HCT116 (cell line): ENCODE measurements at regions not wholly inside any gene's neighbourhood (a gene's known extent, or its start where the extent isn't known, plus 50 kb on each side); places are given as distances from the start of the nearest gene placed in this dataset.

Experiments used
- ATAC-seq: fragments of 200-7000 bp; cut with Tn5 transposase; 2 replicates; pipeline ENCODE4 v1.9.1; 2020; ENCODE audit warnings: mild to moderate bottlenecking, moderate library complexity
- BruUV-seq: library from RNA; stranded (reverse); fragments of 400-500 nt; replicated peaks from 2 replicates; lab custom pipeline; 2021; lab: Mats Ljungman, UMichigan
- CTCF ChIA-PET: fragments of 300-600 bp; sonication (Branson Sonifier 250); formaldehyde crosslinking; loops from one replicate; lab custom pipeline; 2021; ENCODE audit warnings: antibody characterized with exemption; lab: Charles Lee
- POLR2A ChIA-PET: fragments of 300-600, 350-600 bp; sonication (Branson Sonifier 250); formaldehyde crosslinking; loops from one replicate; lab custom pipeline; 2021; ENCODE audit warnings: antibody characterized with exemption; lab: Charles Lee
- RAD21 ChIA-PET, 2 experiments: fragments of 300-600 bp; sonication (Branson Sonifier 250); formaldehyde crosslinking; loops; one replicate each; lab custom pipeline; 2023; ENCODE audit warnings: low total read pairs in 2 of 2; ENCODE audit not compliant: uncharacterized antibody in 2 of 2, unreplicated experiment in 2 of 2, low non-redundant PET in 1 of 2; lab: Charles Lee
- DNase-seq: peaks from one replicate; pipeline ENCODE4 v3.0.0-alpha.2; 2010; ENCODE audit warnings: low read depth, low spot score
- H2AFZ ChIP-seq: fragments of 200-600 bp; shearing (Covaris generic), sonication (generic); 2 replicates; pipeline ENCODE4 v1.6.1; 2017; ENCODE audit warnings: low read depth, mixed run types, mixed read lengths, antibody characterized with exemption, low read length; ENCODE audit not compliant: poor library complexity, severe bottlenecking
- H3K27ac ChIP-seq: 2 replicates; pipeline ENCODE4 v1.5.1; 2012; ENCODE audit warnings: low read depth, low read length
- H3K27me3 ChIP-seq: fragments of 200-600 bp; sonication (generic); 2 replicates; pipeline ENCODE4 v1.6.1; 2016; ENCODE audit warnings: mixed run types, low read length, mixed read lengths; ENCODE audit not compliant: insufficient read depth
- H3K36me3 ChIP-seq, 2 experiments: fragments of 200-500 bp in 1 of 2; fragments of 200-600 bp in 1 of 2; sonication (Bioruptor generic) in 1 of 2; sonication (generic) in 1 of 2; 2 replicates each; pipeline versions ENCODE4 v1.5.1 to v1.6.1; 2014 to 2016; ENCODE audit warnings: low read length in 2 of 2, inconsistent platforms in 1 of 2, mixed read lengths in 1 of 2, mixed run types in 1 of 2; ENCODE audit not compliant: insufficient read depth in 2 of 2, control insufficient read depth in 1 of 2
- H3K4me1 ChIP-seq, 2 experiments: fragments of 200-600 bp in 1 of 2; sonication (generic) in 1 of 2; 2 replicates each; pipeline versions ENCODE4 v1.5.1 to v1.6.1; 2012 to 2017; ENCODE audit warnings: low read length in 2 of 2, inconsistent platforms in 1 of 2, mild to moderate bottlenecking in 1 of 2, mixed read lengths in 1 of 2, mixed run types in 1 of 2, moderate library complexity in 1 of 2; ENCODE audit not compliant: insufficient read depth in 2 of 2, control insufficient read depth in 1 of 2
- H3K4me2 ChIP-seq: fragments of 200-600 bp; sonication (generic); 2 replicates; pipeline ENCODE4 v1.6.1; 2017; ENCODE audit warnings: mixed run types, low read length, mixed read lengths
- H3K4me3 ChIP-seq, 2 experiments: fragments of 200-600 bp in 1 of 2; sonication (generic) in 1 of 2; replicated peaks in 1 of 2; 2 replicates each; pipeline ENCODE4 v1.5.1; 2011 to 2016; ENCODE audit warnings: low read length in 2 of 2, control low read depth in 1 of 2, low read depth in 1 of 2, mild to moderate bottlenecking in 1 of 2, mixed read lengths in 1 of 2, mixed run types in 1 of 2
- H3K79me2 ChIP-seq: fragments of 200-600 bp; sonication (generic); 2 replicates; pipeline ENCODE4 v1.6.1; 2017; ENCODE audit warnings: mild to moderate bottlenecking, mixed run types, low read length, moderate library complexity, mixed read lengths; ENCODE audit not compliant: insufficient read depth
- H3K9ac ChIP-seq: fragments of 200-600 bp; sonication (generic); 2 replicates; pipeline ENCODE4 v1.6.1; 2016; ENCODE audit warnings: low read length, mixed read lengths
- H3K9me2 ChIP-seq: fragments of 200-600 bp; sonication (generic), shearing (Covaris generic); 2 replicates; pipeline ENCODE4 v1.6.1; 2017; ENCODE audit warnings: mixed run types, mild to moderate bottlenecking, moderate library complexity; ENCODE audit not compliant: insufficient read depth
- H3K9me3 ChIP-seq, 2 experiments: fragments of 200-500 bp in 1 of 2; fragments of 200-600 bp in 1 of 2; sonication (Bioruptor generic) in 1 of 2; sonication (generic) in 1 of 2; 2 replicates each; pipeline ENCODE4 v1.6.1; 2014 to 2017; ENCODE audit warnings: low read length in 2 of 2, mixed read lengths in 2 of 2, inconsistent platforms in 1 of 2, low read depth in 1 of 2, mild to moderate bottlenecking in 1 of 2, mixed run types in 1 of 2, moderate library complexity in 1 of 2; ENCODE audit not compliant: control insufficient read depth in 1 of 2, insufficient read depth in 1 of 2
- H4K20me1 ChIP-seq: fragments of 200-600 bp; sonication (generic), shearing (Covaris generic); 2 replicates; pipeline ENCODE4 v1.6.1; 2017; ENCODE audit warnings: mixed run types, mild to moderate bottlenecking, moderate library complexity; ENCODE audit not compliant: insufficient read depth
- CBX3 ChIP-seq: IDR thresholded peaks from 2 replicates; pipeline ENCODE4 v1.6.1; 2012; ENCODE audit warnings: low read depth
- CEBPB ChIP-seq: IDR thresholded peaks from 2 replicates; pipeline ENCODE4 v1.6.1; 2012; ENCODE audit warnings: low read depth
- EGR1 ChIP-seq: IDR thresholded peaks from 2 replicates; pipeline ENCODE4 v1.6.1; 2012; ENCODE audit warnings: low read depth
- ELF1 ChIP-seq: IDR thresholded peaks from 2 replicates; pipeline ENCODE4 v1.6.1; 2012; ENCODE audit warnings: low read depth, borderline replicate concordance
- FOSL1 ChIP-seq: IDR thresholded peaks from 2 replicates; pipeline ENCODE4 v1.6.1; 2012; ENCODE audit warnings: low read depth
- POLR2A ChIP-seq: IDR thresholded peaks from 2 replicates; pipeline ENCODE4 v1.7.0; 2011; ENCODE audit warnings: borderline replicate concordance; ENCODE audit not compliant: insufficient read depth, insufficient read length; ENCODE audit errors: extremely low read depth
- POLR2AphosphoS5 ChIP-seq: IDR thresholded peaks from 2 replicates; pipeline ENCODE4 v1.6.1; 2011; ENCODE audit warnings: mild to moderate bottlenecking, low read depth, low read length, moderate library complexity
- SRF ChIP-seq: IDR thresholded peaks from 2 replicates; pipeline ENCODE4 v1.6.1; 2012; ENCODE audit warnings: low read depth
- YY1 ChIP-seq: IDR thresholded peaks from 2 replicates; pipeline ENCODE4 v1.6.1; 2011; ENCODE audit warnings: low read length, low read depth, moderate library complexity, mild to moderate bottlenecking; ENCODE audit not compliant: insufficient replicate concordance; ENCODE audit errors: extremely low read depth
- ZFX ChIP-seq: fragments of 450-650 bp; IDR thresholded peaks from 2 replicates; pipeline ENCODE4 v1.6.1; 2017
- ZNF274 ChIP-seq: fragments of 200-500 bp; sonication (Bioruptor generic); IDR thresholded peaks from 2 replicates; pipeline ENCODE4 v1.6.1; 2014; ENCODE audit warnings: mild to moderate bottlenecking, low read depth, low read length, inconsistent platforms
- intact Hi-C: fragments of 100-400 bp; cut with micrococcal nuclease; formaldehyde crosslinking; loops from 2 replicates; pipeline ENCODE4 v1.10.0; 2022
- TF ChIP-seq, protein P1 (sequence below): IDR thresholded peaks from 2 replicates; pipeline ENCODE4 v1.6.1; 2012
- TF ChIP-seq, protein P2 (sequence below): IDR thresholded peaks from 2 replicates; pipeline ENCODE4 v1.6.1; 2012; ENCODE audit warnings: low read depth
- TF ChIP-seq, protein P3 (sequence below): IDR thresholded peaks from 2 replicates; pipeline ENCODE4 v1.6.1; 2012

DNA sequence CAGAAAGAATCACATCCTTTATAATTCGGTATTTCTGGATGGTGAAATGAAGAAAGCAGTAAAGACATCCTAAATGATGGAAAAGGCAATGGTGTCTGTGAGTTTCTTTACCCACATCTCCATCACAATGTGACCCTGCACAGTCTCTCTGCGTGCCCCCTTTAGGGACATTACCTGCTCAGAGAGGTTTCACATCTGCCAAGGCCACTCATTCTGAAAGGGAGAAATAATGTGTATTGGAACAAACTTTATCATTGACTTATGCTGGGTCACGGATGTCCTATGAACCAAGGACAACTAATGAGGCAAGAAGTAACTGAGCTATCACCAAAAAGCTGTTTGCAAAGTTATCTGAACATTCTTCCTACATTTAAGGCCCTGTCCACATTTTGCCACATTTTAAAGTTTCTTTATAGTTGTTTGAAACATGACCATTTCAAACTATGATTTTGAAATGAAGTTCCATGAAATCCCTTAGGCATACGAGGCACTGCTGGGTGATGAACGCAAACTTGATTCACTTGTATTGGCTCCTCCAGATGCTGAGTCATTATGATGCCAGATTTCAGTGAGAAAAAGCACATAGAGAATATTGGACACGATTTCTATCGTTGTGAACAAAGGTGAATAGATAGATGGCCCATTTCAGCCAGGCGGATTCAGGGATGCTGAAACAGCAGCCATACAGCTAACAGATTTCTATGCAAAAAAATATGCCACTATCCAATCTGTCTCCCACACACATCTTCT is 63.5 kb upstream of the HMGB1 start:
- no peak for DNase-seq
- Histone ChIP-seq H3K9me2 (no peaks in the 10 kb centered on the region), H3K4me2 (no peak overlapping the region), H3K9me3 (no peaks in the 10 kb centered on the region), H2AFZ (no peak overlapping the region), H3K4me1 (no peaks in the 10 kb centered on the region), H3K79me2 (no peaks in the 10 kb centered on the region), H3K27me3 (no peaks in the 10 kb centered on the region), H3K36me3 (no peaks in the 10 kb centered on the region), H3K4me3 (no peak overlapping the region), H3K9ac (no peak overlapping the region), H4K20me1 (no peaks in the 10 kb centered on the region), H3K27ac (no peak overlapping the region)
- ATAC-seq: no peak
- intact Hi-C loops: no loop called here
- TF ChIP-seq FOSL1 (no peak), POLR2AphosphoS5 (no peak), CBX3 (no peak), EGR1 (no peak), ZNF274 (no peak), SRF (no peak), ZFX (no peak), CEBPB (no peak), POLR2A (no peak), YY1 (no peak), ELF1 (no peak)
- TF ChIP-seq, protein P1, sequence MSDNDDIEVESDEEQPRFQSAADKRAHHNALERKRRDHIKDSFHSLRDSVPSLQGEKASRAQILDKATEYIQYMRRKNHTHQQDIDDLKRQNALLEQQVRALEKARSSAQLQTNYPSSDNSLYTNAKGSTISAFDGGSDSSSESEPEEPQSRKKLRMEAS: no peak
- TF ChIP-seq, protein P2, sequence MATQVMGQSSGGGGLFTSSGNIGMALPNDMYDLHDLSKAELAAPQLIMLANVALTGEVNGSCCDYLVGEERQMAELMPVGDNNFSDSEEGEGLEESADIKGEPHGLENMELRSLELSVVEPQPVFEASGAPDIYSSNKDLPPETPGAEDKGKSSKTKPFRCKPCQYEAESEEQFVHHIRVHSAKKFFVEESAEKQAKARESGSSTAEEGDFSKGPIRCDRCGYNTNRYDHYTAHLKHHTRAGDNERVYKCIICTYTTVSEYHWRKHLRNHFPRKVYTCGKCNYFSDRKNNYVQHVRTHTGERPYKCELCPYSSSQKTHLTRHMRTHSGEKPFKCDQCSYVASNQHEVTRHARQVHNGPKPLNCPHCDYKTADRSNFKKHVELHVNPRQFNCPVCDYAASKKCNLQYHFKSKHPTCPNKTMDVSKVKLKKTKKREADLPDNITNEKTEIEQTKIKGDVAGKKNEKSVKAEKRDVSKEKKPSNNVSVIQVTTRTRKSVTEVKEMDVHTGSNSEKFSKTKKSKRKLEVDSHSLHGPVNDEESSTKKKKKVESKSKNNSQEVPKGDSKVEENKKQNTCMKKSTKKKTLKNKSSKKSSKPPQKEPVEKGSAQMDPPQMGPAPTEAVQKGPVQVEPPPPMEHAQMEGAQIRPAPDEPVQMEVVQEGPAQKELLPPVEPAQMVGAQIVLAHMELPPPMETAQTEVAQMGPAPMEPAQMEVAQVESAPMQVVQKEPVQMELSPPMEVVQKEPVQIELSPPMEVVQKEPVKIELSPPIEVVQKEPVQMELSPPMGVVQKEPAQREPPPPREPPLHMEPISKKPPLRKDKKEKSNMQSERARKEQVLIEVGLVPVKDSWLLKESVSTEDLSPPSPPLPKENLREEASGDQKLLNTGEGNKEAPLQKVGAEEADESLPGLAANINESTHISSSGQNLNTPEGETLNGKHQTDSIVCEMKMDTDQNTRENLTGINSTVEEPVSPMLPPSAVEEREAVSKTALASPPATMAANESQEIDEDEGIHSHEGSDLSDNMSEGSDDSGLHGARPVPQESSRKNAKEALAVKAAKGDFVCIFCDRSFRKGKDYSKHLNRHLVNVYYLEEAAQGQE: no peak
- TF ChIP-seq, protein P3, sequence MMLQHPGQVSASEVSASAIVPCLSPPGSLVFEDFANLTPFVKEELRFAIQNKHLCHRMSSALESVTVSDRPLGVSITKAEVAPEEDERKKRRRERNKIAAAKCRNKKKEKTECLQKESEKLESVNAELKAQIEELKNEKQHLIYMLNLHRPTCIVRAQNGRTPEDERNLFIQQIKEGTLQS: no peak
- POLR2A ChIA-PET: no interaction called here
- RAD21 ChIA-PET: no interaction called here
- CTCF ChIA-PET: no interaction called here
- no TSS peak for BruUV-seq
